ENCODE measurements at regions not wholly inside any gene's neighbourhood (a gene's known extent, or its start where the extent isn't known, plus 50 kb on each side); places are given as distances from the start of the nearest gene placed in this dataset.

GRCh38 chr2:53378791-53379190, 388.8 kb upstream of the CHAC2 start:
- Histone ChIP-seq H3K4me3 (no peak overlapping the region), H3K27me3 (no peaks in the 10 kb centered on the region), H3K36me3 (no peaks in the 10 kb centered on the region), H3K4me1 (no peaks in the 10 kb centered on the region), H3K27ac (no peak overlapping the region), H3K9me3 (no peaks in the 10 kb centered on the region)
- DNase-seq (no peak), ATAC-seq (no peak)
- TF ChIP-seq POLR2A (IDR thresholded peaks at IDR 0.05) (no peak), CTCF (IDR thresholded peaks at IDR 0.05) (no peak)
- intact Hi-C loops (cut with DNase I), result no loop called here
- 54% methylated on average over 1 of the region's 1 CpG for WGBS (ENCODE audit: insufficient coverage, low coverage, low lambda C conversion rate, missing lambda C conversion rate)

- TF ChIP-seq CTCF (IDR thresholded peaks at IDR 0.05), result no peak
- TF ChIP-seq POLR2A (IDR thresholded peaks at IDR 0.05), result no peak
- H3K27ac ChIP-seq, result no peak overlapping the region
- no peaks in the 10 kb centered on the region for H3K36me3 ChIP-seq
- WGBS (ENCODE audit: insufficient coverage, low coverage, low lambda C conversion rate, missing lambda C conversion rate), result 67% methylated on average over 1 of the region's 1 CpG
- ATAC-seq (no peak), DNase-seq (no peak)
- H3K9me3 ChIP-seq, result no peaks in the 10 kb centered on the region
- no peaks in the 10 kb centered on the region for H3K4me1 ChIP-seq
- H3K27me3 ChIP-seq, result no peaks in the 10 kb centered on the region
- intact Hi-C loops (cut with DNase I), result no loop called here
- H3K4me3 ChIP-seq, result no peak overlapping the region
Measured at GRCh38 chr2:53373126-53373525, 394.5 kb upstream of the CHAC2 start.

- intact Hi-C loops (cut with DNase I), result no loop called here
Measured at GRCh38 chr2:53366543-53366942, 401.1 kb upstream of the CHAC2 start.

GRCh38 chr2:53362934-53363333, 404.7 kb upstream of the CHAC2 start:
- no peak overlapping the region for H3K27ac ChIP-seq
- no peak overlapping the region for H3K4me3 ChIP-seq
- intact Hi-C loops (cut with DNase I), result no loop called here
- TF ChIP-seq CTCF (IDR thresholded peaks at IDR 0.05), result no peak
- TF ChIP-seq POLR2A (IDR thresholded peaks at IDR 0.05), result no peak
- H3K4me1 ChIP-seq, result no peaks in the 10 kb centered on the region
- H3K36me3 ChIP-seq, result no peaks in the 10 kb centered on the region
- DNase-seq, result no peak
- 76% methylated on average over 2 of the region's 2 CpGs for WGBS (ENCODE audit: insufficient coverage, low coverage, low lambda C conversion rate, missing lambda C conversion rate)
- no peaks in the 10 kb centered on the region for H3K27me3 ChIP-seq
- ATAC-seq, result no peak
- H3K9me3 ChIP-seq, result no peaks in the 10 kb centered on the region

More at GRCh38 chr2:53366543-53366942, 401.1 kb upstream of the CHAC2 start:
- TF ChIP-seq CTCF (IDR thresholded peaks at IDR 0.05), result no peak
- TF ChIP-seq POLR2A (IDR thresholded peaks at IDR 0.05), result no peak
- Histone ChIP-seq H3K27ac (no peak overlapping the region), H3K9me3 (no peaks in the 10 kb centered on the region), H3K27me3 (no peaks in the 10 kb centered on the region), H3K4me3 (no peak overlapping the region), H3K4me1 (no peaks in the 10 kb centered on the region), H3K36me3 (no peaks in the 10 kb centered on the region)
- 42% methylated on average over 3 of the region's 3 CpGs for WGBS (ENCODE audit: insufficient coverage, low coverage, low lambda C conversion rate, missing lambda C conversion rate)
- ATAC-seq (no peak), DNase-seq (no peak)

GRCh38 chr2:53356291-53356905, 411.2 kb upstream of the CHAC2 start:
- intact Hi-C loops (cut with DNase I), result no loop called here
- Histone ChIP-seq H3K9me3 (no peaks in the 10 kb centered on the region), H3K27ac (no peak overlapping the region), H3K27me3 (no peaks in the 10 kb centered on the region), H3K4me1 (no peaks in the 10 kb centered on the region), H3K36me3 (no peaks in the 10 kb centered on the region), H3K4me3 (no peak overlapping the region)
- WGBS (ENCODE audit: insufficient coverage, low coverage, low lambda C conversion rate, missing lambda C conversion rate), result 86% methylated on average over 3 of the region's 26 CpGs
- DNase-seq (peak in 1 of 3 donors; percentile 18), ATAC-seq (peak in 1 of 4 donors; percentile 22)
- TF ChIP-seq POLR2A (IDR thresholded peaks at IDR 0.05), result no peak
- no peak for TF ChIP-seq CTCF (IDR thresholded peaks at IDR 0.05)

All from right lobe of liver (tissue), 6 donors.